K562 (cell line): ENCODE measurements at regions not wholly inside any gene's neighbourhood (a gene's known extent, or its start where the extent isn't known, plus 50 kb on each side); places are given as distances from the start of the nearest gene placed in this dataset.

Experiments
- ATAC-seq: fragments of 200-7000 bp; cut with Tn5 transposase; 3 replicates; pipeline ENCODE4 v1.9.1; 2020; ENCODE audit warnings: moderate library complexity
- BruUV-seq: library from RNA; stranded (reverse); fragments of 400-500 nt; replicated peaks from 2 replicates; lab custom pipeline; 2021; lab: Mats Ljungman, UMichigan
- CTCF ChIA-PET: fragments of 300-600 bp; formaldehyde crosslinking; extraction: SDS; loops from one replicate; lab custom pipeline; 2021; ENCODE audit warnings: low intra/inter-chr PET ratio; lab: Yijun Ruan, JAX
- POLR2A ChIA-PET: fragments of 300-600, 350-650 bp; sonication (Branson Sonifier 250); formaldehyde crosslinking; extraction: SDS; loops from one replicate; lab custom pipeline; 2021; ENCODE audit warnings: antibody characterized with exemption, inconsistent platforms; lab: Yijun Ruan, JAX
- DNase-seq, 4 experiments: peaks; one replicate each; pipeline versions ENCODE4 v3.0.0 to v3.0.0-alpha.2; 2011 to 2018; ENCODE audit warnings: low spot score in 3 of 4, mixed read lengths in 3 of 4; ENCODE audit errors: extremely low read depth in 1 of 4
- FAIRE-seq: peaks from 2 replicates; lab custom pipeline; 2011; peaks lifted over from hg19 to GRCh38; lab: Jason Lieb, UNC
- H2AFZ ChIP-seq: 2 replicates; pipeline ENCODE4 v1.6.0; 2011; ENCODE audit warnings: low read depth, low read length, control low read depth, inconsistent platforms
- H3K27ac ChIP-seq: fragments of 200-600 bp; 3 replicates; pipeline ENCODE4 v1.8.0; 2011; ENCODE audit warnings: low read depth, mild to moderate bottlenecking, control low read depth, inconsistent platforms, low read length, moderate library complexity, mixed read lengths; ENCODE audit errors: extremely low read depth
- H3K27me3 ChIP-seq, 2 experiments: fragments of 300-600 bp in 1 of 2; 2 replicates in 1 of 2; 3 replicates in 1 of 2; pipeline versions ENCODE4 v1.6.0 to v1.8.0; 2011; ENCODE audit warnings: inconsistent platforms in 2 of 2, low read length in 2 of 2, mild to moderate bottlenecking in 1 of 2, mixed read lengths in 1 of 2, moderate library complexity in 1 of 2; ENCODE audit not compliant: control insufficient read depth in 2 of 2, insufficient read depth in 2 of 2
- H3K36me3 ChIP-seq: fragments of 300-600 bp; 3 replicates; pipeline ENCODE4 v1.8.0; 2011; ENCODE audit warnings: mild to moderate bottlenecking, low read length, inconsistent platforms; ENCODE audit not compliant: control insufficient read depth, insufficient read depth
- H3K4me1 ChIP-seq, 2 experiments: fragments of 200-600 bp in 1 of 2; replicated peaks in 1 of 2; 2 replicates in 1 of 2; 3 replicates in 1 of 2; pipeline versions ENCODE4 v1.5.1 to v1.8.0; 2011; ENCODE audit warnings: inconsistent platforms in 2 of 2, low read length in 2 of 2, mild to moderate bottlenecking in 1 of 2, mixed read lengths in 1 of 2, moderate library complexity in 1 of 2; ENCODE audit not compliant: control insufficient read depth in 2 of 2, insufficient read depth in 2 of 2
- H3K4me2 ChIP-seq: 2 replicates; pipeline ENCODE4 v1.6.1; 2011; ENCODE audit warnings: low read length, control low read depth, inconsistent platforms, mixed read lengths; ENCODE audit not compliant: insufficient read depth
- H3K4me3 ChIP-seq: fragments of 200-600 bp; sonication (generic), shearing (Covaris generic); 2 replicates; pipeline ENCODE4 v1.5.1; 2016; ENCODE audit warnings: control low read depth, inconsistent platforms
- H3K79me2 ChIP-seq: fragments of 200-600 bp; 3 replicates; pipeline ENCODE4 v1.8.0; 2011; ENCODE audit warnings: low read length, inconsistent platforms; ENCODE audit not compliant: control insufficient read depth, insufficient read depth
- H3K9ac ChIP-seq, 2 experiments: 2 replicates each; pipeline versions ENCODE4 v1.6.0 to v1.6.1; 2011; ENCODE audit warnings: low read depth in 2 of 2, low read length in 2 of 2, control low read depth in 1 of 2, inconsistent platforms in 1 of 2, mild to moderate bottlenecking in 1 of 2, mixed read lengths in 1 of 2; ENCODE audit not compliant: insufficient read depth in 1 of 2
- H3K9me1 ChIP-seq: one replicate; pipeline ENCODE4 v1.6.0; 2011; ENCODE audit warnings: inconsistent platforms, mild to moderate bottlenecking, low read length, moderate library complexity; ENCODE audit not compliant: control insufficient read depth, insufficient read depth
- H3K9me3 ChIP-seq: replicated peaks from 2 replicates; pipeline ENCODE4 v1.5.1; 2011; ENCODE audit warnings: low read depth, low read length, inconsistent platforms; ENCODE audit not compliant: control insufficient read depth, insufficient read depth
- H4K20me1 ChIP-seq: replicated peaks from 2 replicates; pipeline ENCODE4 v1.6.1; 2011; ENCODE audit warnings: low read length, inconsistent platforms, mixed read lengths; ENCODE audit not compliant: control insufficient read depth, insufficient read depth
- DNMT1 ChIP-seq: fragments of 450-650 bp; IDR thresholded peaks from 2 replicates; pipeline ENCODE4 v1.6.1; 2016; ENCODE audit warnings: antibody characterized with exemption, mild to moderate bottlenecking
- ELF4 ChIP-seq: fragments of 450-650 bp; formaldehyde crosslinking; IDR thresholded peaks from 2 replicates; pipeline ENCODE4 v1.4.0; 2022; ENCODE audit warnings: missing genetic modification characterization
- ETS2 ChIP-seq: IDR thresholded peaks from 2 replicates; pipeline ENCODE4 v1.6.1; 2016; ENCODE audit warnings: borderline replicate concordance, missing genetic modification characterization, mild to moderate bottlenecking, moderate library complexity, missing compliant biosample characterization; ENCODE audit not compliant: poor library complexity, severe bottlenecking
- KDM1A ChIP-seq, 2 experiments: fragments of 450-650 bp; IDR thresholded peaks; 2 replicates each; pipeline ENCODE4 v1.6.1; 2016; ENCODE audit warnings: mild to moderate bottlenecking in 2 of 2
- MIER1 ChIP-seq: fragments of 450-650 bp; IDR thresholded peaks from 2 replicates; pipeline ENCODE4 v1.6.1; 2016; ENCODE audit warnings: antibody characterized with exemption, mild to moderate bottlenecking, low read depth
- PATZ1 ChIP-seq: fragments of 250-450 bp; sonication (Bioruptor Pico); IDR thresholded peaks from 2 replicates; pipeline ENCODE4 v1.5.0; 2020; ENCODE audit warnings: mild to moderate bottlenecking, borderline replicate concordance
- PHB2 ChIP-seq: fragments of 450-650 bp; IDR thresholded peaks from 2 replicates; pipeline ENCODE4 v1.6.1; 2017; ENCODE audit warnings: low read depth
- POLR2AphosphoS2 ChIP-seq: IDR thresholded peaks from 2 replicates; pipeline ENCODE4 v1.6.1; 2012; ENCODE audit warnings: low read length, improper control_type of control experiment
- POLR3G ChIP-seq: IDR thresholded peaks from 2 replicates; pipeline ENCODE4 v1.6.1; 2011; ENCODE audit not compliant: insufficient read length, insufficient replicate concordance; ENCODE audit errors: extremely low read depth
- SMARCA5 ChIP-seq: fragments of 450-650 bp; IDR thresholded peaks from 2 replicates; pipeline ENCODE4 v1.6.1; 2016
- SREBF2 ChIP-seq: sonication (generic); formaldehyde crosslinking; IDR thresholded peaks from 2 replicates; pipeline ENCODE4 v1.4.0; 2020; ENCODE audit warnings: mild to moderate bottlenecking, missing genetic modification reagents
- WHSC1 ChIP-seq: IDR thresholded peaks from one replicate; pipeline ENCODE4 v1.6.1; 2012; ENCODE audit warnings: low read length, control low read depth, inconsistent platforms
- ZNF184 ChIP-seq: sonication (generic); formaldehyde crosslinking; IDR thresholded peaks from 2 replicates; pipeline ENCODE4 v1.5.0; 2020; ENCODE audit warnings: missing genetic modification reagents
- ZNF586 ChIP-seq: fragments of 450-650 bp; formaldehyde crosslinking; conservative IDR thresholded peaks from 2 replicates; pipeline ENCODE4 v1.4.0; 2020; ENCODE audit warnings: mild to moderate bottlenecking, moderate library complexity
- ZNF589 ChIP-seq: fragments of 200-800 bp; sonication (Bioruptor generic); IDR thresholded peaks from 2 replicates; pipeline ENCODE4 v1.6.1; 2016; ENCODE audit warnings: low read depth, missing genetic modification characterization, missing compliant biosample characterization
- ZNF717 ChIP-seq: fragments of 250-450 bp; sonication (Bioruptor Pico); IDR thresholded peaks from 2 replicates; pipeline ENCODE4 v1.5.0; 2021
- WGBS: fragments of 100-300 bp; shearing (Covaris generic); methylation state at CpG from one replicate; pipeline ENCODE4 v1.1.6; 2016; ENCODE audit warnings: low coverage, mixed read lengths; ENCODE audit not compliant: insufficient coverage; ENCODE audit errors: missing lambda C conversion rate; 5-methylcytosine and 5-hydroxymethylcytosine counted together
- in situ Hi-C: fragments of 300-500 bp; cut with MboI; formaldehyde crosslinking; loops from 4 replicates; pipeline ENCODE4 v1.15.0; 2018; ENCODE audit warnings: inconsistent platforms, mixed read lengths
- intact Hi-C: fragments of 100-400 bp; cut with micrococcal nuclease; formaldehyde crosslinking; loops from 2 replicates; pipeline ENCODE4 v1.14.2; 2022
- TF ChIP-seq, protein P1 (sequence below): fragments of 450-650 bp; IDR thresholded peaks from 2 replicates; pipeline ENCODE4 v1.6.1; 2016; ENCODE audit warnings: mild to moderate bottlenecking

DNA sequence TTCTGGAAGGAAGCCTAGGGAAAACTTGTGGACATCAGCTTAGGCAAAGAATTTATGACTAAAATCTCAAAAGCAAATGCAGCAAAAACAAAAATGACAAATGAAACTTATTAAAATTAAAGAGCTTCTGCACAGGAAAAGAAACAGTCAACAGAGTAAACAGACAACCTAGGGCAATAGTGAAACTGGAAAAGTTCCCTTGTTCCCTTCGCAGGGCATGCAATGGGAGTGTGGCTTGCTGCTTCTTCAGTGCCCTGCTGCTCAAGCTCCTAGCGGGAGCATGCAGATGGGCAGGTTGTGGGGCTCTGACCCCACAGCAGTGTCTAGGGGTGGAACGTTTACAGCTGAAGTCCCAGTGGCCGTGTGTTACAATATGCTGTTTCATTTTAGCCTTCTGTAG, 1797.4 kb downstream of the NCAM2 start:
- no peaks in the 10 kb centered on the region for H3K9me1 ChIP-seq
- no peak overlapping the region for H2AFZ ChIP-seq
- 0% methylated on average over 4 of the region's 4 CpGs for WGBS
- ATAC-seq (no peak), DNase-seq (no peak), FAIRE-seq (no peak)
- no peaks in the 10 kb centered on the region for H3K36me3 ChIP-seq
- POLR2A ChIA-PET, result no interaction called here
- H3K4me1 ChIP-seq, result no peaks in the 10 kb centered on the region
- no peak overlapping the region for H3K4me3 ChIP-seq
- no TSS peak for BruUV-seq
- intact Hi-C loops, result no loop called here
- H4K20me1 ChIP-seq, result no peaks in the 10 kb centered on the region
- no peaks in the 10 kb centered on the region for H3K27me3 ChIP-seq
- CTCF ChIA-PET, result no interaction called here
- in situ Hi-C loops, result loop anchor here (25.0 kb wide), 1 partner anchor 1783 kb away; no protein-coding TSS in a partner anchor
- H3K4me2 ChIP-seq, result no peak overlapping the region
- H3K9me3 ChIP-seq, result no peaks in the 10 kb centered on the region
- H3K79me2 ChIP-seq, result no peaks in the 10 kb centered on the region
- TF ChIP-seq ZNF586 (CRISPR knock-in tag), result no peak
- TF ChIP-seq PATZ1, result no peak
- TF ChIP-seq SREBF2, result no peak
- no peak for TF ChIP-seq ETS2 (tag)
- no peak for TF ChIP-seq ZNF717 (CRISPR knock-in tag)
- no peak for TF ChIP-seq ZNF184
- TF ChIP-seq POLR3G, result no peak
- no peak for TF ChIP-seq POLR2AphosphoS2
- no peak for TF ChIP-seq KDM1A (IDR thresholded peaks at IDR 0.05)
- TF ChIP-seq DNMT1, result no peak
- TF ChIP-seq ELF4 (CRISPR knock-in tag), result no peak
- no peak for TF ChIP-seq MIER1
- TF ChIP-seq, protein P1, sequence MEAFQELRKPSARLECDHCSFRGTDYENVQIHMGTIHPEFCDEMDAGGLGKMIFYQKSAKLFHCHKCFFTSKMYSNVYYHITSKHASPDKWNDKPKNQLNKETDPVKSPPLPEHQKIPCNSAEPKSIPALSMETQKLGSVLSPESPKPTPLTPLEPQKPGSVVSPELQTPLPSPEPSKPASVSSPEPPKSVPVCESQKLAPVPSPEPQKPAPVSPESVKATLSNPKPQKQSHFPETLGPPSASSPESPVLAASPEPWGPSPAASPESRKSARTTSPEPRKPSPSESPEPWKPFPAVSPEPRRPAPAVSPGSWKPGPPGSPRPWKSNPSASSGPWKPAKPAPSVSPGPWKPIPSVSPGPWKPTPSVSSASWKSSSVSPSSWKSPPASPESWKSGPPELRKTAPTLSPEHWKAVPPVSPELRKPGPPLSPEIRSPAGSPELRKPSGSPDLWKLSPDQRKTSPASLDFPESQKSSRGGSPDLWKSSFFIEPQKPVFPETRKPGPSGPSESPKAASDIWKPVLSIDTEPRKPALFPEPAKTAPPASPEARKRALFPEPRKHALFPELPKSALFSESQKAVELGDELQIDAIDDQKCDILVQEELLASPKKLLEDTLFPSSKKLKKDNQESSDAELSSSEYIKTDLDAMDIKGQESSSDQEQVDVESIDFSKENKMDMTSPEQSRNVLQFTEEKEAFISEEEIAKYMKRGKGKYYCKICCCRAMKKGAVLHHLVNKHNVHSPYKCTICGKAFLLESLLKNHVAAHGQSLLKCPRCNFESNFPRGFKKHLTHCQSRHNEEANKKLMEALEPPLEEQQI, result no peak
- no peak for TF ChIP-seq WHSC1
- TF ChIP-seq SMARCA5, result no peak
- TF ChIP-seq PHB2, result no peak
- no peak for TF ChIP-seq ZNF589 (CRISPR knock-in tag)
- no peak overlapping the region for H3K27ac ChIP-seq
- H3K9ac ChIP-seq, result no peak overlapping the region
